Activated CD4-positive, alpha-beta T cell treated with anti-CD3 and anti-CD28 coated beads for 36 hours (primary cell): ENCODE measurements at regions not wholly inside any gene's neighbourhood (a gene's known extent, or its start where the extent isn't known, plus 50 kb on each side); places are given as distances from the start of the nearest gene placed in this dataset.

ENCODE experiments used
- ATAC-seq: fragments of 200-7000 bp; cut with Tn5 transposase; one replicate; pipeline ENCODE4 v1.10.0; 2021; ENCODE audit warnings: mild to moderate bottlenecking, moderate library complexity
- CTCF ChIA-PET: fragments of 350-600 bp; sonication (Branson Sonifier 250); formaldehyde crosslinking; loops from one replicate; lab custom pipeline; 2021; ENCODE audit warnings: antibody characterized with exemption; lab: Charles Lee
- POLR2A ChIA-PET: fragments of 350-600 bp; sonication (Branson Sonifier 250); formaldehyde crosslinking; loops from one replicate; lab custom pipeline; 2021; ENCODE audit warnings: antibody characterized with exemption, inconsistent platforms; lab: Charles Lee
- DNase-seq: peaks from one replicate; pipeline ENCODE4 v3.0.0-alpha.2; 2020
- H3K27ac Mint-ChIP-seq: one replicate; pipeline ENCODE4 v1.8.0; 2021; ENCODE audit warnings: mixed read lengths
- H3K27me3 Mint-ChIP-seq: one replicate; pipeline ENCODE4 v1.8.0; 2021; ENCODE audit warnings: mixed read lengths
- H3K36me3 Mint-ChIP-seq: one replicate; pipeline ENCODE4 v1.8.0; 2021; ENCODE audit warnings: low read depth, mixed read lengths
- H3K4me1 Mint-ChIP-seq: one replicate; pipeline ENCODE4 v1.8.0; 2021; ENCODE audit warnings: mixed read lengths
- H3K4me3 Mint-ChIP-seq: one replicate; pipeline ENCODE4 v1.8.0; 2021; ENCODE audit warnings: mild to moderate bottlenecking, moderate library complexity, mixed read lengths
- H3K9me3 Mint-ChIP-seq: one replicate; pipeline ENCODE4 v1.8.0; 2021; ENCODE audit warnings: low read depth, mixed read lengths
- intact Hi-C, 2 experiments: fragments of 100-400 bp; cut with DNase I in 1 of 2; cut with micrococcal nuclease in 1 of 2; formaldehyde crosslinking; loops; one replicate each; pipeline versions ENCODE4 v1.14.2 to v1.15.1; 2022 to 2024; cut with DNase I, micrococcal nuclease

- CTCF ChIA-PET = no interaction called here
- DNase-seq (no peak), ATAC-seq (no peak)
- Mint-ChIP-seq H3K27me3 (peaks cover 2% of the 10 kb centered on the region), H3K9me3 (no peaks in the 10 kb centered on the region), H3K4me3 (no peak overlapping the region), H3K4me1 (peaks cover 2% of the 10 kb centered on the region), H3K36me3 (no peaks in the 10 kb centered on the region), H3K27ac (no peak overlapping the region)
- POLR2A ChIA-PET = no interaction called here
- intact Hi-C loops = no loop called here
These were observed 141.5 kb upstream of the ARID2 start for GRCh38 chr12:45587877-45588533.

GRCh38 chr12:45590646-45591045 lies 138.9 kb upstream of the ARID2 start:
- Mint-ChIP-seq H3K27ac (no peak overlapping the region), H3K4me1 (peaks cover 2% of the 10 kb centered on the region), H3K36me3 (no peaks in the 10 kb centered on the region), H3K4me3 (no peak overlapping the region), H3K9me3 (no peaks in the 10 kb centered on the region), H3K27me3 (peaks cover 5% of the 10 kb centered on the region)
- POLR2A ChIA-PET = no interaction called here
- DNase-seq = no peak
- intact Hi-C loops = no loop called here
- CTCF ChIA-PET = no interaction called here
- peak; percentile 69 for ATAC-seq

- H3K27me3 Mint-ChIP-seq = peaks cover 5% of the 10 kb centered on the region
- no peaks in the 10 kb centered on the region for H3K36me3 Mint-ChIP-seq
- intact Hi-C loops = no loop called here
- no peak overlapping the region for H3K27ac Mint-ChIP-seq
- ChIA-PET POLR2A (no interaction called here), CTCF (interaction anchor here (0.6 kb wide), 2 partner anchors 374 to 399 kb away, joined by 3 read pairs; no protein-coding TSS in a partner anchor)
- DNase-seq = no peak
- H3K4me1 Mint-ChIP-seq = peaks cover 2% of the 10 kb centered on the region
- ATAC-seq = no peak
- no peak overlapping the region for H3K4me3 Mint-ChIP-seq
- no peaks in the 10 kb centered on the region for H3K9me3 Mint-ChIP-seq
These were observed 137.9 kb upstream of the ARID2 start for GRCh38 chr12:45591635-45592034.

GRCh38 chr12:45596366-45596765 lies 133.1 kb upstream of the ARID2 start:
- H3K36me3 Mint-ChIP-seq = no peaks in the 10 kb centered on the region
- intact Hi-C loops = no loop called here

GRCh38 chr12:45598336-45598735 lies 131.2 kb upstream of the ARID2 start:
- no peaks in the 10 kb centered on the region for H3K9me3 Mint-ChIP-seq
- no peaks in the 10 kb centered on the region for H3K4me1 Mint-ChIP-seq
- H3K36me3 Mint-ChIP-seq = no peaks in the 10 kb centered on the region
- H3K27ac Mint-ChIP-seq = no peak overlapping the region
- no peak overlapping the region for H3K4me3 Mint-ChIP-seq
- ChIA-PET POLR2A (no interaction called here), CTCF (interaction anchor here (1.2 kb wide), 1 partner anchor 18 kb away, joined by 3 read pairs; no protein-coding TSS in a partner anchor)
- ATAC-seq = no peak
- intact Hi-C loops = no loop called here
- no peak for DNase-seq
- H3K27me3 Mint-ChIP-seq = peaks cover 8% of the 10 kb centered on the region

More at GRCh38 chr12:45596366-45596765, 133.1 kb upstream of the ARID2 start:
- DNase-seq (no peak), ATAC-seq (no peak)
- H3K27ac Mint-ChIP-seq = no peak overlapping the region
- CTCF ChIA-PET = no interaction called here
- no peak overlapping the region for H3K4me3 Mint-ChIP-seq
- POLR2A ChIA-PET = no interaction called here
- H3K4me1 Mint-ChIP-seq = no peaks in the 10 kb centered on the region
- no peaks in the 10 kb centered on the region for H3K9me3 Mint-ChIP-seq
- peaks cover 10% of the 10 kb centered on the region for H3K27me3 Mint-ChIP-seq

- ChIA-PET CTCF (interaction anchor here (1.2 kb wide), 1 partner anchor 18 kb away, joined by 3 read pairs; no protein-coding TSS in a partner anchor), POLR2A (no interaction called here)
- Mint-ChIP-seq H3K36me3 (no peaks in the 10 kb centered on the region), H3K9me3 (no peaks in the 10 kb centered on the region), H3K4me1 (no peaks in the 10 kb centered on the region), H3K4me3 (no peak overlapping the region), H3K27me3 (peaks cover 8% of the 10 kb centered on the region), H3K27ac (no peak overlapping the region)
- intact Hi-C loops = no loop called here
- DNase-seq = no peak
- ATAC-seq = no peak
These were observed 130.7 kb upstream of the ARID2 start for GRCh38 chr12:45598761-45599160.

GRCh38 chr12:45599196-45599595 lies 130.3 kb upstream of the ARID2 start:
- ATAC-seq (no peak), DNase-seq (no peak)
- H3K27me3 Mint-ChIP-seq = peaks cover 8% of the 10 kb centered on the region
- no peak overlapping the region for H3K4me3 Mint-ChIP-seq
- POLR2A ChIA-PET = no interaction called here
- CTCF ChIA-PET = interaction anchor here (1.2 kb wide), 1 partner anchor 17 kb away, joined by 3 read pairs; no protein-coding TSS in a partner anchor
- no peaks in the 10 kb centered on the region for H3K36me3 Mint-ChIP-seq
- intact Hi-C loops = no loop called here
- H3K4me1 Mint-ChIP-seq = no peaks in the 10 kb centered on the region
- H3K9me3 Mint-ChIP-seq = no peaks in the 10 kb centered on the region
- no peak overlapping the region for H3K27ac Mint-ChIP-seq

GRCh38 chr12:45601390-45601789 lies 128.1 kb upstream of the ARID2 start:
- ATAC-seq (no peak), DNase-seq (no peak)
- H3K4me1 Mint-ChIP-seq = no peaks in the 10 kb centered on the region
- H3K27me3 Mint-ChIP-seq = peaks cover 5% of the 10 kb centered on the region
- POLR2A ChIA-PET = no interaction called here
- peaks cover 5% of the 10 kb centered on the region for H3K36me3 Mint-ChIP-seq
- no peak overlapping the region for H3K27ac Mint-ChIP-seq
- intact Hi-C loops = no loop called here
- CTCF ChIA-PET = interaction anchor here (1.4 kb wide), 1 partner anchor 124 kb away, joined by 3 read pairs; no protein-coding TSS in a partner anchor
- H3K4me3 Mint-ChIP-seq = no peak overlapping the region
- H3K9me3 Mint-ChIP-seq = peaks cover 12% of the 10 kb centered on the region

- no peak for ATAC-seq
- no peak for DNase-seq
- Mint-ChIP-seq H3K27me3 (peaks cover 5% of the 10 kb centered on the region), H3K4me3 (no peak overlapping the region), H3K4me1 (no peaks in the 10 kb centered on the region), H3K9me3 (peaks cover 12% of the 10 kb centered on the region), H3K27ac (no peak overlapping the region), H3K36me3 (peaks cover 5% of the 10 kb centered on the region)
- ChIA-PET CTCF (interaction anchor here (0.6 to 1.4 kb wide), 3 partner anchors 47 to 1820 kb away, joined by 3 read pairs; no protein-coding TSS in a partner anchor), POLR2A (no interaction called here)
- intact Hi-C loops = no loop called here
These were observed 127.6 kb upstream of the ARID2 start for GRCh38 chr12:45601888-45602287.

- no peak for DNase-seq
- ATAC-seq = no peak
- H3K36me3 Mint-ChIP-seq = peaks cover 5% of the 10 kb centered on the region
- H3K9me3 Mint-ChIP-seq = peaks cover 12% of the 10 kb centered on the region
- H3K27me3 Mint-ChIP-seq = peaks cover 2% of the 10 kb centered on the region
- H3K27ac Mint-ChIP-seq = no peak overlapping the region
- H3K4me3 Mint-ChIP-seq = no peak overlapping the region
- POLR2A ChIA-PET = no interaction called here
- intact Hi-C loops = no loop called here
- no peaks in the 10 kb centered on the region for H3K4me1 Mint-ChIP-seq
- CTCF ChIA-PET = interaction anchor here (0.7 to 0.9 kb wide), 2 partner anchors 88 to 634 kb away, joined by 3 read pairs; no protein-coding TSS in a partner anchor
These were observed 123.9 kb upstream of the ARID2 start for GRCh38 chr12:45605624-45606023.

- intact Hi-C loops = no loop called here
- Mint-ChIP-seq H3K4me3 (no peak overlapping the region), H3K36me3 (no peaks in the 10 kb centered on the region), H3K27ac (no peak overlapping the region), H3K27me3 (peaks cover 2% of the 10 kb centered on the region), H3K9me3 (no peaks in the 10 kb centered on the region), H3K4me1 (peaks cover 7% of the 10 kb centered on the region)
- ChIA-PET POLR2A (no interaction called here), CTCF (no interaction called here)
- ATAC-seq = no peak
- no peak for DNase-seq
These were observed 118.4 kb upstream of the ARID2 start for GRCh38 chr12:45611061-45611460.

- CTCF ChIA-PET = interaction anchor here (1.5 kb wide), 1 partner anchor 114 kb away, joined by 4 read pairs; no protein-coding TSS in a partner anchor
- H3K4me3 Mint-ChIP-seq = no peak overlapping the region
- no peak for ATAC-seq
These were observed 118.0 kb upstream of the ARID2 start for GRCh38 chr12:45611495-45611894.

More at GRCh38 chr12:45611495-45611894, 118.0 kb upstream of the ARID2 start:
- H3K9me3 Mint-ChIP-seq = no peaks in the 10 kb centered on the region
- DNase-seq = no peak
- peaks cover 2% of the 10 kb centered on the region for H3K27me3 Mint-ChIP-seq
- peaks cover 7% of the 10 kb centered on the region for H3K4me1 Mint-ChIP-seq
- no peak overlapping the region for H3K27ac Mint-ChIP-seq
- intact Hi-C loops = no loop called here
- POLR2A ChIA-PET = no interaction called here
- no peaks in the 10 kb centered on the region for H3K36me3 Mint-ChIP-seq
